NCI-H345 treated with DMSO at 0.1 percent for 48 hours (cell line): ENCODE measurements at regions not wholly inside any gene's neighbourhood (a gene's known extent, or its start where the extent isn't known, plus 50 kb on each side); places are given as distances from the start of the nearest gene placed in this dataset.

Experiments
- DNase-seq: peaks from one replicate; lab custom pipeline; 2025; ENCODE audit not compliant: unreplicated experiment; lab: John Stamatoyannopoulos, UW

GRCh38 chr1:39107341-39108290 is 81.5 kb downstream of the NDUFS5 start:
- no peak for DNase-seq

- no peak for DNase-seq
Observed at GRCh38 chr1:39109644-39110043, 83.5 kb downstream of the NDUFS5 start.

GRCh38 chr1:39110325-39110851 is 84.2 kb downstream of the NDUFS5 start:
- no peak for DNase-seq

- DNase-seq = no peak
Observed at GRCh38 chr1:39110882-39111281, 84.7 kb downstream of the NDUFS5 start.

- no peak for DNase-seq
Observed at GRCh38 chr1:39113109-39113743, 87.1 kb downstream of the NDUFS5 start.

- no peak for DNase-seq
Observed at GRCh38 chr1:39115271-39116110, 89.0 kb upstream of the MACF1 start.

- no peak for DNase-seq
Observed at GRCh38 chr1:39116116-39116607, 88.3 kb upstream of the MACF1 start.

- DNase-seq = no peak
Observed at GRCh38 chr1:39116860-39117728, 87.4 kb upstream of the MACF1 start.

- no peak for DNase-seq
Observed at GRCh38 chr1:39117899-39118450, 86.5 kb upstream of the MACF1 start.

- no peak for DNase-seq
Observed at GRCh38 chr1:39122056-39122455, 82.4 kb upstream of the MACF1 start.

- DNase-seq = no peak
Observed at GRCh38 chr1:39124282-39124681, 80.2 kb upstream of the MACF1 start.

- no peak for DNase-seq
Observed at GRCh38 chr1:39127513-39127912, 77.0 kb upstream of the MACF1 start.

- DNase-seq = no peak
Observed at GRCh38 chr1:39128126-39128525, 76.4 kb upstream of the MACF1 start.

GRCh38 chr1:39128959-39129358 is 75.5 kb upstream of the MACF1 start:
- DNase-seq = peak; percentile 37

GRCh38 chr1:39129514-39129913 is 75.0 kb upstream of the MACF1 start:
- no peak for DNase-seq

GRCh38 chr1:39130325-39130724 is 74.2 kb upstream of the MACF1 start:
- DNase-seq = no peak

- DNase-seq = no peak
Observed at GRCh38 chr1:39131940-39132339, 72.6 kb upstream of the MACF1 start.

GRCh38 chr1:39132505-39133339 is 71.8 kb upstream of the MACF1 start:
- no peak for DNase-seq

GRCh38 chr1:39133340-39133684 is 71.2 kb upstream of the MACF1 start:
- DNase-seq = peak; percentile 37
